IMR-90 (cell line): ENCODE measurements at regions not wholly inside any gene's neighbourhood (a gene's known extent, or its start where the extent isn't known, plus 50 kb on each side); places are given as distances from the start of the nearest gene placed in this dataset.

Source experiments
- CTCF ChIP-seq: conservative IDR thresholded peaks from 2 replicates; pipeline ENCODE4 v1.5.1; 2012; ENCODE audit warnings: mild to moderate bottlenecking, low read depth, low read length, improper control_type of control experiment
- POLR2A ChIP-seq: IDR thresholded peaks from 2 replicates; pipeline ENCODE4 v1.6.1; 2012; ENCODE audit warnings: mild to moderate bottlenecking, low read depth, low read length

DNA sequence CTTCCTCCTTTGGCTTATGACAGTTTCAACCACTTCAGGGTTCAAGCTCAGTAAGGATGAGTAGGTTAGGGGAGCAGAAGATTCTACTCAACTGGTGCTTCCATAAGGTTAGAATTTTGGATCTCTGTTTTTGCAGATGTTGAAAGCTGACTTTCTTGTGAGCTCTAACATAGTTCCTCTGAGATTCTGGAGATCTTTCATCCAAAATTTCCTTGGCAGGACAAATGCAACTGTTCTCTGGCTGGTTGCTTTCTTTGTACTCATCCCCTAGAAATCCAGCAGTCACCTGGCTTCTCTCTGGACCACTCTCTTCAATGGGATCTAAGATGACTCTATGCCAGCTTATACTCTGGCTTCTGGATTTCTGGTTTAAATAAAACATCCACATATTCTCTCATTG, 189.6 kb downstream of the ESM1 start:
- TF ChIP-seq POLR2A (no peak), CTCF (no peak)
